Stimulated activated CD4-positive, alpha-beta T cell treated with anti-CD3 and anti-CD28 coated beads, Interleukin-4, amount 100 ng/mL, for 48 hours (primary cell): ENCODE measurements at regions not wholly inside any gene's neighbourhood (a gene's known extent, or its start where the extent isn't known, plus 50 kb on each side); places are given as distances from the start of the nearest gene placed in this dataset.
"Not testable (repeated sequence)": the region's sequence is repeated elsewhere in the genome, so short reads cannot be mapped to it uniquely, and the experiment has no call there.

Experiments
- DNase-seq, 2 donors: peaks; one replicate each; pipeline ENCODE4 v3.0.0-alpha.2; 2020; ENCODE audit warnings: low read depth in 2 of 2

GRCh38 chr12:84247931-84248330 is 664.7 kb downstream of the SLC6A15 start:
- DNase-seq = no peak

GRCh38 chr12:84243686-84244085 is 668.9 kb downstream of the SLC6A15 start:
- DNase-seq = no peak

GRCh38 chr12:84222841-84223240 is 689.8 kb downstream of the SLC6A15 start:
- DNase-seq = no peak

GRCh38 chr12:84218406-84218805 is 694.2 kb downstream of the SLC6A15 start:
- no peak for DNase-seq

GRCh38 chr12:84201976-84202375 is 710.6 kb downstream of the SLC6A15 start:
- no peak for DNase-seq

- no peak for DNase-seq
Measured at GRCh38 chr12:84198294-84198946, 714.2 kb downstream of the SLC6A15 start.

GRCh38 chr12:84191779-84192178 is 720.8 kb downstream of the SLC6A15 start:
- DNase-seq = no peak

GRCh38 chr12:84186433-84186832 is 726.2 kb downstream of the SLC6A15 start:
- DNase-seq = no peak

GRCh38 chr12:84183576-84183975 is 729.0 kb downstream of the SLC6A15 start:
- no peak for DNase-seq

- DNase-seq = no peak
Measured at GRCh38 chr12:84174115-84174514, 738.5 kb downstream of the SLC6A15 start.

- DNase-seq = no peak
Measured at GRCh38 chr12:84172823-84173424, 739.7 kb downstream of the SLC6A15 start.

- DNase-seq = no peak
Measured at GRCh38 chr12:84166812-84167211, 745.8 kb downstream of the SLC6A15 start.

- no peak for DNase-seq
Measured at GRCh38 chr12:84165998-84166571, 746.5 kb downstream of the SLC6A15 start.

GRCh38 chr12:84161296-84161695 is 751.3 kb downstream of the SLC6A15 start:
- no peak for DNase-seq

- DNase-seq = no peak
Measured at GRCh38 chr12:84159260-84159659, 753.3 kb downstream of the SLC6A15 start.

- no peak for DNase-seq
Measured at GRCh38 chr12:84157170-84157569, 755.4 kb downstream of the SLC6A15 start.

- not testable (repeated sequence) for DNase-seq
Measured at GRCh38 chr12:84154991-84155930, 757.3 kb downstream of the SLC6A15 start.

GRCh38 chr12:84154439-84154990 is 758.1 kb downstream of the SLC6A15 start:
- DNase-seq = not testable (repeated sequence)

- DNase-seq = no peak
Measured at GRCh38 chr12:84150201-84150600, 762.4 kb downstream of the SLC6A15 start.

GRCh38 chr12:84148335-84148734 is 764.3 kb downstream of the SLC6A15 start:
- DNase-seq = no peak

GRCh38 chr12:84136862-84137367 is 775.7 kb downstream of the SLC6A15 start:
- DNase-seq = no peak
